GM18498 (cell line): ENCODE measurements at regions not wholly inside any gene's neighbourhood (a gene's known extent, or its start where the extent isn't known, plus 50 kb on each side); places are given as distances from the start of the nearest gene placed in this dataset.
"Not testable (repeated sequence)": the region's sequence is repeated elsewhere in the genome, so short reads cannot be mapped to it uniquely, and the experiment has no call there.

ENCODE experiments used
- ATAC-seq: cut with Tn5 transposase; IDR thresholded peaks from one replicate; pipeline ENCODE4 v1.9.1; 2021; ENCODE audit warnings: mild to moderate bottlenecking, moderate library complexity; ENCODE audit not compliant: unreplicated experiment

GRCh38 chr12:105480162-105480561 lies 149.7 kb downstream of the C12orf75 start:
- ATAC-seq = no peak

GRCh38 chr12:105481392-105482300 lies 151.2 kb downstream of the C12orf75 start:
- no peak for ATAC-seq

GRCh38 chr12:105482951-105483350 lies 152.5 kb downstream of the C12orf75 start:
- ATAC-seq = no peak

- no peak for ATAC-seq
These were observed 153.2 kb downstream of the C12orf75 start for GRCh38 chr12:105483691-105484090.

GRCh38 chr12:105485321-105485910 lies 154.9 kb downstream of the C12orf75 start:
- no peak for ATAC-seq

GRCh38 chr12:105485921-105486320 lies 155.4 kb downstream of the C12orf75 start:
- no peak for ATAC-seq

GRCh38 chr12:105487963-105488362 lies 157.5 kb downstream of the C12orf75 start:
- no peak for ATAC-seq

- no peak for ATAC-seq
These were observed 162.4 kb downstream of the C12orf75 start for GRCh38 chr12:105492591-105493545.

GRCh38 chr12:105499205-105499604 lies 168.7 kb downstream of the C12orf75 start:
- ATAC-seq = no peak

- ATAC-seq = not testable (repeated sequence)
These were observed 170.2 kb downstream of the C12orf75 start for GRCh38 chr12:105500676-105501075.

- ATAC-seq = no peak
These were observed 172.0 kb downstream of the C12orf75 start for GRCh38 chr12:105502426-105502930.

GRCh38 chr12:105503619-105504018 lies 173.1 kb downstream of the C12orf75 start:
- ATAC-seq = no peak

GRCh38 chr12:105504286-105504685 lies 173.8 kb downstream of the C12orf75 start:
- ATAC-seq = no peak

- ATAC-seq = no peak
These were observed 176.3 kb downstream of the C12orf75 start for GRCh38 chr12:105506678-105507310.

- ATAC-seq = no peak
These were observed 177.0 kb downstream of the C12orf75 start for GRCh38 chr12:105507311-105508038.

GRCh38 chr12:105508096-105508495 lies 177.6 kb downstream of the C12orf75 start:
- ATAC-seq = no peak

- ATAC-seq = no peak
These were observed 180.0 kb downstream of the C12orf75 start for GRCh38 chr12:105510526-105510925.

GRCh38 chr12:105512861-105513260 lies 182.4 kb downstream of the C12orf75 start:
- not testable (repeated sequence) for ATAC-seq

- no peak for ATAC-seq
These were observed 191.8 kb downstream of the C12orf75 start for GRCh38 chr12:105522166-105522825.
